ENCODE measurements at regions not wholly inside any gene's neighbourhood (a gene's known extent, or its start where the extent isn't known, plus 50 kb on each side); places are given as distances from the start of the nearest gene placed in this dataset.

DNA sequence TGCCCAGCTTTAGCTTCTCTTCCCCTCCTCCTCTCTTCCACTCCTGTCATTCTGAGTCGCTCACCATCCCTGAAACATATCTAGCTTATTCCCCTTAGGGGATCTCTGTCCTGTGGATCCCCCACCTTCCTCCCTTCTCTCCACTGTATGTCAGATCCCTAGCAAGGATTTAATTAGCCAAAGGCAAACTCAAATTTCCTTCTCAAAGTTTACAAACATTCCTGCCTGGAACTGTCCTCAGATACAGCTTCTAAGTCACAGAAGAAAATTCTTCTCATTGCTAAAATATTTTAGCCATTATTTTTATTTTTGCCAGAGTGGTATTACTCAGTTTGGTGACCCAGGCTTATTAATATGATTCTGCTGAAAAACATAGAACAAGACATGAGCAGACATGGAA lies 315.3 kb downstream of the CYP26B1 start:
- intact Hi-C loops (cut with DNase I; ENCODE audit: low total_unique reads): no loop called here
- TF ChIP-seq, protein P1, sequence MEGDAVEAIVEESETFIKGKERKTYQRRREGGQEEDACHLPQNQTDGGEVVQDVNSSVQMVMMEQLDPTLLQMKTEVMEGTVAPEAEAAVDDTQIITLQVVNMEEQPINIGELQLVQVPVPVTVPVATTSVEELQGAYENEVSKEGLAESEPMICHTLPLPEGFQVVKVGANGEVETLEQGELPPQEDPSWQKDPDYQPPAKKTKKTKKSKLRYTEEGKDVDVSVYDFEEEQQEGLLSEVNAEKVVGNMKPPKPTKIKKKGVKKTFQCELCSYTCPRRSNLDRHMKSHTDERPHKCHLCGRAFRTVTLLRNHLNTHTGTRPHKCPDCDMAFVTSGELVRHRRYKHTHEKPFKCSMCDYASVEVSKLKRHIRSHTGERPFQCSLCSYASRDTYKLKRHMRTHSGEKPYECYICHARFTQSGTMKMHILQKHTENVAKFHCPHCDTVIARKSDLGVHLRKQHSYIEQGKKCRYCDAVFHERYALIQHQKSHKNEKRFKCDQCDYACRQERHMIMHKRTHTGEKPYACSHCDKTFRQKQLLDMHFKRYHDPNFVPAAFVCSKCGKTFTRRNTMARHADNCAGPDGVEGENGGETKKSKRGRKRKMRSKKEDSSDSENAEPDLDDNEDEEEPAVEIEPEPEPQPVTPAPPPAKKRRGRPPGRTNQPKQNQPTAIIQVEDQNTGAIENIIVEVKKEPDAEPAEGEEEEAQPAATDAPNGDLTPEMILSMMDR (IDR thresholded peaks at IDR 0.05 in 8 of 11, conservative IDR thresholded peaks at IDR 0.05 in 3 of 11): no peak
- TF ChIP-seq POLR2AphosphoS5 (IDR thresholded peaks at IDR 0.05) (no peak), POLR2A (IDR thresholded peaks at IDR 0.05) (no peak)
- Histone ChIP-seq H3K9me3 (no peaks in the 10 kb centered on the region), H3K4me1 (peaks cover 0 to 12% (median 0%) of the 10 kb centered on the region in 6 donors), H3K4me3 (no peak overlapping the region), H3K27ac (no peak overlapping the region), H3K27me3 (replicated peaks in 1 of 7) (no peaks in the 10 kb centered on the region), H3K36me3 (no peaks in the 10 kb centered on the region)
- DNase-seq: no peak
- 78 to 83% (median 79%) methylated on average over 1 of the region's 1 CpG for WGBS, 5 donors

DNA sequence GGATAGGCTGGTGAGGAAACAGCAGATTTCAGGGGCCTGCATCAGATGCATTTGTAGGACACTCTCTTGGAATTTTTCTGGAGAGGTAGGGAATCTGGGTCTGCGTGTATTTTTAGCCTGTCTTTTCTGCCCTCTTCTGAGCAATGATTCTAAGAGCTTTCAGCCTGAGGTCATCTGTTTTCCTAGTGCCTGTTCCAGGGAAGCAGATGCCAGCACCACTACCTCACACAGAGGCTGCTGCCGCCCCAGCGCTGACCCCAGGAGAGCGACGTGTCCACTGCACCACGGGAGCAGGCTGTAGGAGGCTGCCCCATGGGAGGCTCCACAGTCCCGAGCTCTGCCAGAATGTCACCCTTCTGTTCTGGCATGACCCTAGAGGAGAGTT lies 316.5 kb downstream of the CYP26B1 start:
- H3K27ac ChIP-seq: no peak overlapping the region
- 70 to 87% (median 75%) methylated on average over 6 to 7 of the region's 7 CpGs for WGBS, 5 donors

DNA sequence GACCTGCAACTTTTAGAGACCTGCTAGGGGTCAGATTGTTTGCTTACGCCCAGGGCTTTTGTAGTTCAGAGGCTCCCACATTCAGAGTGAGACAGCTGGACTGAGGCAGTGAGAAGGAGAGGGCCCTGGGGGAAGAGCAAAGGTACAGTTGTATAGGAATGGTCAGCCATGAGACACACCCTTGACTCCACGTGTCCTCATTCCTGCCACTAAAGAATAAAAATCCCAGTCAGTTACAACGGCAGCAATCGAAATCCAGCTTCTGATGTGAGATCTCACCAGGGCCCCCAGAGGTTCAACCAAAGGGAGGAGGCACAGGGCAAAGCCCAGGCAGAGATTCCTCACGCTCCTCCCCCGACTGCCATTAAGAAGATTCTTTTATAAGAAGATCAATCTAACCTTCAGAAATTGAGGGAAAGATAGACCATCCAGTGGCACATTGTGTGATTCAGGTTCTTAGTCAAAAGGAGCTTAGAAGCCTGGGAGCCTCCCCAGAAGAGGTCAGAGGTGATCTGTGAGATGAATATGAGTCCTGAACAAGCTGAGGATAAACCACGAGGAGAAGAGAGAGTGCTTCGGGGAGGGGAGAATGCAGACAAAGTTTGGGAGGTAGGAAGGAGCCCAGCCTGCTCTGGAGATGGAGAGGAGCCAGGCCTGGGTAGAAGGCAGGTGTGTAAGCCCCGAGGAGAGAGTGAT lies 317.0 kb downstream of the CYP26B1 start:
- Histone ChIP-seq H3K27me3 (replicated peaks in 1 of 7) (no peaks in the 10 kb centered on the region), H3K9me3 (no peaks in the 10 kb centered on the region), H3K27ac (no peak overlapping the region), H3K36me3 (no peaks in the 10 kb centered on the region), H3K4me3 (no peak overlapping the region), H3K4me1 (peaks cover 0 to 12% (median 0%) of the 10 kb centered on the region in 6 donors)
- DNase-seq: no peak
- 73 to 86% (median 83%) methylated on average over 9 of the region's 9 CpGs for WGBS, 5 donors
- intact Hi-C loops (cut with DNase I; ENCODE audit: low total_unique reads): no loop called here
- TF ChIP-seq POLR2A (IDR thresholded peaks at IDR 0.05) (no peak), POLR2AphosphoS5 (IDR thresholded peaks at IDR 0.05) (no peak)
- TF ChIP-seq, protein P1 (IDR thresholded peaks at IDR 0.05 in 8 of 11, conservative IDR thresholded peaks at IDR 0.05 in 3 of 11): no peak

More for the DNA sequence above, 316.5 kb downstream of the CYP26B1 start:
- intact Hi-C loops (cut with DNase I; ENCODE audit: low total_unique reads): no loop called here
- Histone ChIP-seq H3K27me3 (replicated peaks in 1 of 7) (no peaks in the 10 kb centered on the region), H3K4me1 (peaks cover 0 to 12% (median 0%) of the 10 kb centered on the region in 6 donors), H3K9me3 (no peaks in the 10 kb centered on the region), H3K36me3 (no peaks in the 10 kb centered on the region), H3K4me3 (no peak overlapping the region)
- DNase-seq: no peak
- TF ChIP-seq POLR2AphosphoS5 (IDR thresholded peaks at IDR 0.05): peak in 1 of 3 donors; percentile 22
- TF ChIP-seq POLR2A (IDR thresholded peaks at IDR 0.05): no peak

DNA sequence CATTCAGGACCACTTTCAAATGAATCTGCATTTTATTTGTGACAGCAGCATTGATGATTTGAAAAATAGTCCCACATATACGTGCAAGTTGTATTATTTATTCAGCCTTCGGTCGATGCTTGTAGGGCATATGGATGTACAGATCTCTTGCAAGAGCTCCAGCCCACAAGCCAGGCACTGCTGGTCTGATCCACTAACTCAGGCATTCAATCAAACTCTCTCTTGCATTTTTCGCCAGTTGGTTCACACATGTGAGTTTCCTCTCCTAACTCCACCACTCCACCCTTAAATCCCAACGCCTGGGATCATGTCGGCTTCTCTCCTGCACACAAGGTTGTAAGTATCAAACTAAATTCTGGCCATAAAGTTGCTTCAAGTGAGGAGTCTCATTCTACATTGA lies 318.7 kb downstream of the CYP26B1 start:
- WGBS, 5 donors: 87 to 91% (median 90%) methylated on average over 6 of the region's 6 CpGs
- intact Hi-C loops (cut with DNase I; ENCODE audit: low total_unique reads): no loop called here
- no peak overlapping the region for H3K4me3 ChIP-seq
- H3K27me3 ChIP-seq (replicated peaks in 1 of 7): no peaks in the 10 kb centered on the region
- no peak for DNase-seq
- H3K36me3 ChIP-seq: no peaks in the 10 kb centered on the region
- no peaks in the 10 kb centered on the region for H3K9me3 ChIP-seq
- H3K27ac ChIP-seq: no peak overlapping the region
- TF ChIP-seq POLR2AphosphoS5 (IDR thresholded peaks at IDR 0.05) (no peak), POLR2A (IDR thresholded peaks at IDR 0.05) (no peak)
- TF ChIP-seq, protein P1 (IDR thresholded peaks at IDR 0.05 in 8 of 11, conservative IDR thresholded peaks at IDR 0.05 in 3 of 11): no peak
- H3K4me1 ChIP-seq: peaks cover 0 to 12% (median 0%) of the 10 kb centered on the region in 6 donors

Measured in spleen (tissue), 11 donors.